ENCODE measurements at regions not wholly inside any gene's neighbourhood (a gene's known extent, or its start where the extent isn't known, plus 50 kb on each side); places are given as distances from the start of the nearest gene placed in this dataset.

DNA sequence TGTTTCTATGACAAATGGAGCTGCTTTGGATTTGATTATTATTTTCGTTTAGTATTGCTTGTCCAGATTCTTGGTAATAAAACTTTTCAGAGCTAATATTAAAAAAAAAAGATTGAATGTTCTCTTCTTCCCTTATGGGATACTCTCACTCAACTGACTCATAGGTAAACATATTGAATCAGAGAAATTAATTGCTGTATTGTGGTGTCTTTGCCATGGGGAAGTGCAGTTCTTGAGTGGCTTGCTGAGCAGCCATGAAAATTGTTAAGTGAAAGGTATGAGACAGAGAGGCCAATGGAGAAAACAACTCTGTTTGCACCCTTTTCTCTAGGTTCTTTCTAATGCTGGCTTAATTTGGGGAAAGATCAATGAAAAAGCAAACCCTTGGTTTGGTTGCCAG, 149.9 kb upstream of the HMHB1 start:
- TF ChIP-seq CTCF (IDR thresholded peaks at IDR 0.05; ENCODE audit: low read length) (no peak), EZH2 (optimal IDR thresholded peaks at IDR 0.05; ENCODE audit: low read depth, low read length) (no peak)

Data from MM.1S (cell line).